NCI-H1105 (cell line): ENCODE measurements at regions not wholly inside any gene's neighbourhood (a gene's known extent, or its start where the extent isn't known, plus 50 kb on each side); places are given as distances from the start of the nearest gene placed in this dataset.
"Not testable (repeated sequence)": the region's sequence is repeated elsewhere in the genome, so short reads cannot be mapped to it uniquely, and the experiment has no call there.

Source experiments
- DNase-seq: peaks from one replicate; lab custom pipeline; 2025; lab: John Stamatoyannopoulos, UW

DNA sequence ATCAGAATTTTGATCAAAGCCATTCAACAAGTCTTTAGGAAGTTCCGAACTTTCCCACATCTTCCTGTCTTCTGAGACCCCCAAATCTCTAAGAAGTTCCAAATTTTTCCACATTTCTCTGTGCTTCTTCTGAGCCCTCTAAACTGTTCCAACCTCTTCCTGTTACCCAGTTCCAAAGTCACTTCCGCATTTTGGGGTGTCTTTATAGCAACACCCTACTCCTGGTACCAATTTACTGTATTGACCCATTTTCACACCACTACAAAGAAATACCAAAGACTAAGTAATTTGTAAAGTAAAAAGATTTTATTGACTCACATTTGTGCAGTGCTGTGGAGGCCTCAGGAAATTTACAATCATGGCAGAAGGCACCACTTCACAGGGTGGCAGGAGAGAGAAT, 385.8 kb upstream of the GHITM start:
- DNase-seq: no peak

DNA sequence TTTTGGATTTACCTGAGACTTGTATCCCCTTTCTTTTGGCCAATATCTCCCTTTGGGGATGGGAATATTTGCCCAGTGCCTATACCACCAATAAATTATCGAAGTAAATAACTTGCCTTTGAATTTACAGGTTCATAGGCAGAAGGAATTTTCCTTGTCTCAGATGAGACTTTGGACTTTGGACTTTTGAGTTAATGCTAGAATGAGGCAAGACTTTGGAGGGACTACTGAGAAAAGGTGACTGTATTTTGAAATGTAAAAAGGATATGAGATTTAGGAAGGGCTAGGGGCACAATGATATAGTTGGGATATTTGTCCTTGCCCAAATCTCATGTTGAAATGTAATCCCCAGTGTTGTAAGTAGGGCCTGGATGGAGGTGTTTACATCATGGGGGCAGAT, 384.5 kb upstream of the GHITM start:
- DNase-seq: no peak

DNA sequence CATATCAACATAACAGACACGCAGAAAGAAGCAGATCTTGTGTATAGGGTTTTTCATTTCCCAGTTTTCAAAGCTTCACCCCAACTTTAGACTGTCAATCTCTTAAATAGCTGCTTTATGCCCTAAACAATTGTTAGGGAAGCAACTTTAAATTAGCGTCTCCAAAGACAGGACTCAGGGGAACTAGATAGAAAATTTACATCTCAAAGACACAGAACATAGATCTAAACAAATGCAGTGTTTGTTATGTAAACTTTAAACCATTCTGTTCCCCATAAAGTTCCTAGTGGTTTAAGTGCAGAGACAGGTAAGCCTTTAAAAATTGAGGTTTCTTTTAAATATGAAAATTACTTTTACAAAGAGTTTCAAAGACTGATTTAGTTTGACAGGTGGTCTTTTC, 379.2 kb upstream of the GHITM start:
- DNase-seq: no peak

DNA sequence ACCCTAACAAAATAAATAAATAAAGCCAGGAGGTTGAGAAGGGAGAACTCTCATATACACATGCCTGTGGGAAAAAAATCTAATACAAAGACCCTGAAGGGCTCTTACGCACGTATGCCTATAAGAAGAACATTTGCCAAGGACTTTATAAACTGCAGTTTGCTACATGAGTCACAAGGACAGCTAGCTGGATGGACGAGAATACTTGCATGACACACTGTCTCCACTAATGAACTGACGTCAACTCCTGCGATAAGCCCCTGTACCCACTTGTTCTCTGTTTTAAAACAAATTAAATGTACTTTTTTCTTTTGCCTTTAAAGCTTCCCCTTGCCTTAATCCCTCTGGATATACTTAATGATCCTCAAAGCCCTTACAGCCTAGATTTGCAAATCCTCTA, 374.6 kb upstream of the GHITM start:
- no peak for DNase-seq

DNA sequence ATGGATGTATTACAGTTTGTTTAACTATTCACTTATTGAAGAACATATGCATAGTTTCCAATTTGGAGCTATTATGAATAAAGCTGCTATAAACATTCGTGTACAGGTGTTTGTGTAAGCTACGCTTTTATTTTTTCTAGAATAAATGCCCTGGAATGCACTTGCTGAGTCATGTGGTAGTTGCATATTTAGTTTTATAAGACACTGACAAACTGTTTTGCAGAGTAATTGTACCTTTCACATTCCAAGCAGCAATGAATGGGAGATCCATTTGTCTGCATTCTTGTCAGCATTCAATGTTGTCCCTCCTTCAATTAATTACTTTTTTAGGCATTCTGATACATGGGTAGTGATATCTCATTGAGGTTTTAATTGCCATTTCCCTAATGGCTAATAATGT, 373.6 kb upstream of the GHITM start:
- DNase-seq: no peak

GRCh38 chr10:83769281-83769820, 370.0 kb upstream of the GHITM start:
- no peak for DNase-seq

DNA sequence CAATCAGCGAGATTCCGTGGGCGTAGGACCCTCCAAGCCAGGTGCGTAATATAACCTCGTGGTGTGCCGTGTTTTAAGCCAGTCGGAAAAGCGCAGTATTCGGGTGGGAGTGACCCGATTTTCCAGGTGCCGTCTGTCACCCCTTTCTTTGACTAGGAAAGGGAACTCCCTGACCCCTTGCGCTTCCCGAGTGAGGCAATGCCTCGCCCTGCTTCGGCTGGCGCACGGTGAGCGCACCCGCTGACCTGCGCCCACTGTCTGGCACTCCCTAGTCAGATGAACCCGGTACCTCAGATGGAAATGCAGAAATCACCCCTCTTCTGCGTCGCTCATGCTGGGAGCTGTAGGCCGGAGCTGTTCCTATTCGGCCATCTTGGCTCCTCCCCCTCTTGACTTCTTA, 352.6 kb upstream of the GHITM start:
- DNase-seq: not testable (repeated sequence)

DNA sequence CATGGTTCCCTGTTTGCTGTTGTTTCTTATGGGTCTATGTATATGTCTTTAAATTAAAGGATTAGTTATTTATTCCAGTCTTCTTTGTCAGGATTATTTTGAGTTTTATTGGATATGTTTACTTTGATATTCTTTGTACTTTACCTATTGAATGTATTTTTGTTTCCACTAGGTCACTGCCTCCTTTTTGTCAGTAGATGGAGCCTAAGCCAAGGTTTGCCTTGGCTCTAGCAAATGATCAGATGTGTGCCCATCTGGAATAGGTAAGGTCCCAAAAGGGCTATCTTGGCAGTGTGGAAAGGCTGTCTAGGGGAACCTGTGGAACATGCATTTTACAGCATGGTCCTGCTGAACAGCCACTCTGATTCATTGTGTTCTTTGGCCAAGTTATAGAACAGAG, 337.3 kb upstream of the GHITM start:
- no peak for DNase-seq

- DNase-seq: no peak
These were observed 332.6 kb upstream of the GHITM start for GRCh38 chr10:83806717-83807116.

DNA sequence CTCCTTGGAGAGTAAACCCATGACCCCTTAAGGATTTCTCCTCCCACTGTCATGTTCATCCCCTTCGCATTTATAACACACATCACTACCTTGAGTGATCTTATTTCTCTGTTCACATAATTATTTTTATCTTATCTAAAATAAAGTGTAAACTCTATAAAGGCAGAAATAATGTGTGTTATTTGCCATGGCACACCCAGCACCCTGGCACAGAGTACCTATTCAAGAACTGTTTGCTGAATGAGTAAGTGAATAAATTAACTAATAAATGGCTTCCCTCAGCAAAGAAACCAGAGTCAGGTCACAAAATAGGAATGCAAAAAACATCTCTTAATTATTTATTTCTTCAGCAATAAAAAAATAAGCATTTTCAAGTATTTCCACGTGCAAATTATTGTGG, 330.3 kb upstream of the GHITM start:
- DNase-seq: no peak

DNA sequence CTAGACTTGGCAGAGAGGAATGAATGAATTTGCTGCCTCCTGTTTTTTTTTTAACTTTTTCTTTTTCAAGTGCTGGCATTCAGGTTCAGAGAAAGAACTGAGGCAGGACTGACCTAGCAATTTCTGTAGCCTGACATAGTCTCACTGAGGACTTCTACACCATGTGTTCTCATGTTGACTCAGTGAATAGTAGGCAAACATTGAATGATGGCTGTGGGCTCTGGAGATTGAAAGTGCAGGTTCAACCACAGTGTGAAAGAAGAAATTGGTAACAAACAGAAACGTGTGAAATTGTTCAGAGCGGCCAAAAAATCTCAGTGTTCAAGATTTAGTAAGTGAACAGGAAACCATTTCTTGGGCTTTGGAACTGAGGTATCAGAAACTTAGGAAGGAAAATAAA, 322.4 kb upstream of the GHITM start:
- no peak for DNase-seq

DNA sequence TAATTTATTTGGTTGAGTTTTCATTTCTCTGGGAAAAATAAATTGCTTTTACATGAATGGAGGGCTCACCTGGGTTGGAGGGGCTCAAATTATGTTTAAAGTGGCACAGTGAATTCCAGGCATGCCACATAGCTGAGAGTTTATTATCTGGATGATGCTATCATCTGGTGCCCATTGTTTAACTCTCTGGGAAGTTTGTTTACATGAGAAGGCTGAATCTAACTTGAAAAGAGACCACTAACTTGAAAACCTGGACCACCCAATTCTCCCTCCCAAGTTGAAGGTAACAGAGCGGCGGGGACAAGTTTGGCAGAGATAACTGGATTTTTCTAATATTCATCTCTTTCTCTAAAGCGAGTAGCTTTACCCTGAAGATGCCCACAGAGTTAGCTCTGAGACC, 321.5 kb upstream of the GHITM start:
- DNase-seq: no peak

DNA sequence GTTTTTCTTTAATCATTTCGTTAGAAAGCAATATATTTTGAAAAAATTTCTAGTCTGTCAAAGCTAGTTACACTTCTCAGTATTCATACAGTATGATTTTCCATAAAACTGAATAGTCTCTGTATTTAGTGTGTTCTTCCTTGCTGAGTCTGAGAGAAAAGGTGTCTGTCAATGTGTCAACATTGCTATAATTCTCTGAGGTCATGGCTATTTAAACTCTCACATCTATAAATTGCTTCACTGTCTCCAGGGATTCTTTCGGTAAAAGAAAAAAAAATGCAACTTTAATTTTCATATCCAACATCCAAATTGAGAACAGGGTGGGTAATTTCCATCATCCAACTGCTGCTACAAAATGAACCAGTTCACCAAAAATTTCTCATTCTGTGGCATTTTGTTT, 319.7 kb upstream of the GHITM start:
- DNase-seq: no peak

DNA sequence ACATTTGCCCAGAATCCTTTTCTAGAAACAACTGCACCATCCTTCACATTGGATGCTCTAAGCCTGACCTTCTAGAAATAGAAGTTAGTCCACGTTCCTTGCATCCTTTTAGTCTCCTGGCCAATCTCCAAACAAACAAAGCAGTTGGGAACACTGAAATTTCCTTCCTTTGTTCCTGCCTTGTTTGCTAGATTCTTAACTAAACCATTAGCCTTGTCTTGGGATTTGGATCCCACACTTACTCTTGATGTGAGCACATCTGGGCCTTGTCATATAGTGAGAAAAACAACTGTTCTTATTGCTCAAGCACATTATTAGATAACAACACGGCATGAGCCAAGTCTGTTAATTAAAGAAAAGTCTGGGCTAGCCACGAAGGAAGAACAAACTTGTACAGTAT, 319.3 kb upstream of the GHITM start:
- no peak for DNase-seq

DNA sequence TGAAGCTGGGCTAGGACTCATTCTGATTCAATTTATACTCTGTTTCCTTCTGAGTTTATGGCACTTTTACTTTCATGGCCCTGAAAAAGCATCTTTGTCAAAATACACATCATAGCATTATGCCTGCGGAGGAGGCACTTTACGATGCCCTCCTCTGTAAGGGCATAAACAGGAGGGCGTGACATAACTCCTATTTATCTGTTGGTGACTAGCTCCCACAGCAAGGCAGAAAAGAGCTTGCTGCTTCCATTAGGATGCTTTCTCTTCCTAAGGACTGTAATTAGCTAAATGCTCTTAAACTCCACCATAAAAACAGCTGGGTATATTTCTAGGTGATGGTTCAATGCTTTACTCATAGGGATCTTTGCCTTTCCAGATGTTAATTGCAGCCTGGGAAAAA, 315.2 kb upstream of the GHITM start:
- DNase-seq: no peak

- DNase-seq: no peak
These were observed 305.2 kb upstream of the GHITM start for GRCh38 chr10:83834096-83834495.

- DNase-seq: no peak
These were observed 303.2 kb upstream of the GHITM start for GRCh38 chr10:83835945-83836745.

GRCh38 chr10:83848677-83849076, 290.6 kb upstream of the GHITM start:
- no peak for DNase-seq

- DNase-seq: no peak
These were observed 290.2 kb upstream of the GHITM start for GRCh38 chr10:83849150-83849549.

DNA sequence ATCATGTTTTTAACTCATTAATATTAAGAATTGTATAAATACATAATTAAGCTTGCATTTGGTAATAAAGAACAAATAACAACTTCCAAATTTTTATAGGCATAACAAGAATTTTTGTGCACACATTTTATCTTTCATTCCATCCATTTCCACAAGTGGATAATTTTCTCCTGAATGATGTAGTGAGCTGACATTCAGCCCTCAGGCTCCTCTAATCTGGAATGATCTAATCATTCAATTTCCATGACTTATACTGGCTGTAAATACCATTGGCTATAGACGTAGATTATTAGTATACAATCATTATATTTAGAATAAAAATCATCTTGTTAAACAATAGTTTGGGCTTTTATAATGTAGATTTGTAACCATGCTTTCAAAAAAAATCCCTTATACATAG, 287.2 kb upstream of the GHITM start:
- DNase-seq: no peak

GRCh38 chr10:83862723-83863122, 276.6 kb upstream of the GHITM start:
- DNase-seq: peak; percentile 22

GRCh38 chr10:83863283-83863966, 275.9 kb upstream of the GHITM start:
- no peak for DNase-seq

GRCh38 chr10:83869898-83870297, 269.4 kb upstream of the GHITM start:
- no peak for DNase-seq
